MM.1S (cell line): ENCODE measurements at regions not wholly inside any gene's neighbourhood (a gene's known extent, or its start where the extent isn't known, plus 50 kb on each side); places are given as distances from the start of the nearest gene placed in this dataset.

Experiments used
- EZH2 ChIP-seq: fragments of 300-600 bp; sonication (generic); optimal IDR thresholded peaks from 2 replicates; pipeline ENCODE3; 2017; ENCODE audit warnings: low read depth, mild to moderate bottlenecking, antibody characterized with exemption, low read length, mixed read lengths
- EZH2phosphoT487 ChIP-seq: fragments of 300-600 bp; sonication (generic); IDR thresholded peaks from 2 replicates; pipeline ENCODE4 v1.6.1; 2018; ENCODE audit warnings: antibody characterized with exemption, low read length
- TF ChIP-seq, protein P1 (sequence below): fragments of 300-600 bp; sonication (generic); IDR thresholded peaks from 2 replicates; pipeline ENCODE4 v1.5.1; 2016; ENCODE audit warnings: antibody characterized with exemption, low read length, mixed read lengths

DNA sequence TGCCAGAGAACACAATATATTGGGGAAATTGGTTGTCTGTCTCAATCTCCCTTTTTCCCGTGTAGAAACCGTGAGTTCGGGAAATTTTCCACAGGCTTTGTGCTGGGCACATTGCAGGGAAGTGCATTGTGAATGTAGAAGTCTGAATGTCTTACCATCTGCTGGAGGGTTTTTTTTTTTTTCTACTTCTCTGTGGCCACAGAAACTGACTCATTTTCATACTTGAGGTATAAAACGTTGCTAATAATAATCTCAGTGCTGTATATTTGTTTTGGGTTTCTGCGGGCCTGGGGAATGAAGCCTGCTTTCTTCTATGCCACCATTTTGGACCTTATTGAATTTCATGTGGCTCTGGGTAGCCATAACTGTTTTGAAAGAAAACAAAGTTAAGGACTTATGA is 1001.2 kb downstream of the STIM2 start:
- no peak for TF ChIP-seq EZH2
- TF ChIP-seq, protein P1, sequence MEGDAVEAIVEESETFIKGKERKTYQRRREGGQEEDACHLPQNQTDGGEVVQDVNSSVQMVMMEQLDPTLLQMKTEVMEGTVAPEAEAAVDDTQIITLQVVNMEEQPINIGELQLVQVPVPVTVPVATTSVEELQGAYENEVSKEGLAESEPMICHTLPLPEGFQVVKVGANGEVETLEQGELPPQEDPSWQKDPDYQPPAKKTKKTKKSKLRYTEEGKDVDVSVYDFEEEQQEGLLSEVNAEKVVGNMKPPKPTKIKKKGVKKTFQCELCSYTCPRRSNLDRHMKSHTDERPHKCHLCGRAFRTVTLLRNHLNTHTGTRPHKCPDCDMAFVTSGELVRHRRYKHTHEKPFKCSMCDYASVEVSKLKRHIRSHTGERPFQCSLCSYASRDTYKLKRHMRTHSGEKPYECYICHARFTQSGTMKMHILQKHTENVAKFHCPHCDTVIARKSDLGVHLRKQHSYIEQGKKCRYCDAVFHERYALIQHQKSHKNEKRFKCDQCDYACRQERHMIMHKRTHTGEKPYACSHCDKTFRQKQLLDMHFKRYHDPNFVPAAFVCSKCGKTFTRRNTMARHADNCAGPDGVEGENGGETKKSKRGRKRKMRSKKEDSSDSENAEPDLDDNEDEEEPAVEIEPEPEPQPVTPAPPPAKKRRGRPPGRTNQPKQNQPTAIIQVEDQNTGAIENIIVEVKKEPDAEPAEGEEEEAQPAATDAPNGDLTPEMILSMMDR: no peak
- no peak for TF ChIP-seq EZH2phosphoT487
